GM13977 (cell line): ENCODE measurements at regions not wholly inside any gene's neighbourhood (a gene's known extent, or its start where the extent isn't known, plus 50 kb on each side); places are given as distances from the start of the nearest gene placed in this dataset.

Source experiments
- DNase-seq: peaks from one replicate; pipeline ENCODE4 v3.0.0; 2012; ENCODE audit warnings: low spot score
- CTCF ChIP-seq: IDR thresholded peaks from 2 replicates; pipeline ENCODE4 v1.5.1; 2012; ENCODE audit warnings: mild to moderate bottlenecking, control low read depth; ENCODE audit not compliant: insufficient read depth; ENCODE audit errors: extremely low read depth, missing control alignments
- in situ Hi-C: fragments of 300-500 bp; cut with MboI; formaldehyde crosslinking; loops from one replicate; pipeline ENCODE4 v1.12.0; 2022; ENCODE audit warnings: low sequenced_read_pairs, low pct_unique_long_range_greater_than_20kb, mixed read lengths, inconsistent platforms; ENCODE audit not compliant: unreplicated experiment

- DNase-seq, result no peak
- in situ Hi-C loops, result no loop called here
- TF ChIP-seq CTCF, result no peak
Observed at GRCh38 chr3:187976365-187976900, 177.5 kb upstream of the LPP start.

DNA sequence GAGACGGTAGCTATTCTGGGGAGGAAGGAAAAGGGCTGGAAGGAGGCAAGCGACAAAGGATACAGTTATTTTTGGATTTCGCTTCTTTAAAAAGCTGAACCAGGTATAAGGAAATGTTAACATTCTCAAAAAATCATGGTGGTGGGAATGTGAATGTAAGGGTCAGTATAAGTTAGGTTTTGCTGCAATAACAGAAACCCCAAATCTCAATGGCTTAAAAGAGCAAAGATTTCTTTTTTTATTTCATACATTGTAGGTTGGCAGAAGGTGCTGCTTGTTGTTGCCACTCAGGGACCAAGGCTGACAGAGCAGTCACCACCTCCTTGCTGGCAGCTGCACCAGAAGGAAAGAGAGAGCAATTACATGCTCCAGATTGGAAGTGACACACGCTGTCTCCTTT lies 176.3 kb upstream of the LPP start:
- TF ChIP-seq CTCF, result no peak
- DNase-seq, result no peak
- in situ Hi-C loops, result no loop called here

GRCh38 chr3:187978433-187979011 lies 175.4 kb upstream of the LPP start:
- in situ Hi-C loops, result no loop called here

GRCh38 chr3:187979564-187979963 lies 174.4 kb upstream of the LPP start:
- no peak for DNase-seq
- in situ Hi-C loops, result no loop called here
- TF ChIP-seq CTCF, result no peak

More at GRCh38 chr3:187978433-187979011, 175.4 kb upstream of the LPP start:
- no peak for DNase-seq
- TF ChIP-seq CTCF, result no peak

- TF ChIP-seq CTCF, result no peak
- no peak for DNase-seq
- in situ Hi-C loops, result no loop called here
Observed at GRCh38 chr3:187980861-187981260, 173.1 kb upstream of the LPP start.

DNA sequence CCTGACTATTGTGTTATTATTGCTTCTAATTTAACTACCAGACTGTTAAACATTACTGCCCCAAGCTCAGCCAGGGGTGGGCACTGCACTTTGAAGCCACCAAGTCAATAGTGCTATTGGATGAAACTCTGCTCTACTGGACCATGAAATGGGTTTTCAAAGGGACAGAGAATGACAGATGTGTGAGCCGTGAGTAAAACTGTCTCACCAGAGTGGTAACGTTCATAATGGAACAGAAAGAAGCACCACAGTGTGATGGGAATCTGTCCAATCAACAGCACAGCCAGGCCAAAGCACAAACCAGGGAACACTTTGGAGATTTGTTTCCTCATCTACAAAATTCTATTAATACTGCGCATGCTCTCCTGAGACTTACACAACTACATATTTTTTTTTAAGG lies 171.8 kb upstream of the LPP start:
- in situ Hi-C loops, result no loop called here
- no peak for DNase-seq

More for the DNA sequence above, 171.8 kb upstream of the LPP start:
- no peak for TF ChIP-seq CTCF
